ENCODE measurements at regions not wholly inside any gene's neighbourhood (a gene's known extent, or its start where the extent isn't known, plus 50 kb on each side); places are given as distances from the start of the nearest gene placed in this dataset.

DNA sequence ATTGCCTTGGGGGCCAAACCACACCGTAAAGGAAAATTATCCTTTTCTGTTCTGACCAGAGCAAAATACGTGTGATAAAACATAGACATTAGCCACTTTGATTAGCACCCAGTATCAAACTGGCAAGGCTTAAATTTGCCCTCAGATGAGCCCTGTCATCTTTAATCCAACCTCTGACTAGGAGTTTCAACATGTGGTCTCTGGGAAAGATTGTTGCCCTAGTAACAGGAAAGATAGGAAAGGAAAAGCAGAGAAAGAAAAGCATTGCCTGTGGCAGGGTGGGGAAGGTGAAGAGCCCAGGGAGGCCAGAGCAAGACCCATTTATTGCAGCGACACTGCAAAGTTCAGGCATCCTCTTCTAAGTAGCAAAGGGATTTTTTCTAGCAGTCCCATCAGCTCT is 181.5 kb upstream of the SCN7A start:
- Mint-ChIP-seq H3K27me3 (no peaks in the 10 kb centered on the region), H3K36me3 (ENCODE audit: insufficient read depth) (peaks cover 1% of the 10 kb centered on the region), H3K4me1 (ENCODE audit: low read depth) (peaks cover 16% of the 10 kb centered on the region), H3K27ac (no peak overlapping the region), H3K4me3 (ENCODE audit: low read depth) (no peak overlapping the region), H3K9me3 (ENCODE audit: low read depth) (peaks cover 3% of the 10 kb centered on the region)
- TF ChIP-seq, protein P1, sequence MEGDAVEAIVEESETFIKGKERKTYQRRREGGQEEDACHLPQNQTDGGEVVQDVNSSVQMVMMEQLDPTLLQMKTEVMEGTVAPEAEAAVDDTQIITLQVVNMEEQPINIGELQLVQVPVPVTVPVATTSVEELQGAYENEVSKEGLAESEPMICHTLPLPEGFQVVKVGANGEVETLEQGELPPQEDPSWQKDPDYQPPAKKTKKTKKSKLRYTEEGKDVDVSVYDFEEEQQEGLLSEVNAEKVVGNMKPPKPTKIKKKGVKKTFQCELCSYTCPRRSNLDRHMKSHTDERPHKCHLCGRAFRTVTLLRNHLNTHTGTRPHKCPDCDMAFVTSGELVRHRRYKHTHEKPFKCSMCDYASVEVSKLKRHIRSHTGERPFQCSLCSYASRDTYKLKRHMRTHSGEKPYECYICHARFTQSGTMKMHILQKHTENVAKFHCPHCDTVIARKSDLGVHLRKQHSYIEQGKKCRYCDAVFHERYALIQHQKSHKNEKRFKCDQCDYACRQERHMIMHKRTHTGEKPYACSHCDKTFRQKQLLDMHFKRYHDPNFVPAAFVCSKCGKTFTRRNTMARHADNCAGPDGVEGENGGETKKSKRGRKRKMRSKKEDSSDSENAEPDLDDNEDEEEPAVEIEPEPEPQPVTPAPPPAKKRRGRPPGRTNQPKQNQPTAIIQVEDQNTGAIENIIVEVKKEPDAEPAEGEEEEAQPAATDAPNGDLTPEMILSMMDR (IDR thresholded peaks at IDR 0.05; ENCODE audit: unreplicated experiment), result no peak
- DNase-seq (ENCODE audit: low spot score, unreplicated experiment), result no peak

DNA sequence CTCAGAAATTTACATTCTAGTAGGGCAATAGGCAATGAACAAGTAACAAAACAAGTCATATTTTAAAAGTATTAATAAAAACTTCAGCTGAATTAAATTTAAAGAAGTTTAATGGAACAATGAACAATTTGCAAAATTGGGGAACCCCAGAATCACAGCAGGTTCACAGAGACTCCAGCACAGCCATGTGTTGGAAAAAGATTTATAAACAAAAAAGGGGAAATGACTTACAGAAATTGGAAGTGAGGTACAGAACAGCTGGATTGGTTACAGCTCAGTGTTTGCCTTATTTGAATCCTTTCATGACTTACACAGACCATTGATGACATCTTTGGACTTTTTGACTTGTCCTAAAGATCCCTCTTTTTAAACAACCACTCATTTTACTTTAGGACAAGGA is 179.9 kb upstream of the SCN7A start:
- no peak for DNase-seq (ENCODE audit: low spot score, unreplicated experiment)
- Mint-ChIP-seq H3K36me3 (ENCODE audit: insufficient read depth) (no peaks in the 10 kb centered on the region), H3K27me3 (no peaks in the 10 kb centered on the region), H3K4me3 (ENCODE audit: low read depth) (no peak overlapping the region), H3K27ac (no peak overlapping the region), H3K9me3 (ENCODE audit: low read depth) (no peaks in the 10 kb centered on the region), H3K4me1 (ENCODE audit: low read depth) (peaks cover 16% of the 10 kb centered on the region)
- TF ChIP-seq, protein P1 (IDR thresholded peaks at IDR 0.05; ENCODE audit: unreplicated experiment), result no peak

DNA sequence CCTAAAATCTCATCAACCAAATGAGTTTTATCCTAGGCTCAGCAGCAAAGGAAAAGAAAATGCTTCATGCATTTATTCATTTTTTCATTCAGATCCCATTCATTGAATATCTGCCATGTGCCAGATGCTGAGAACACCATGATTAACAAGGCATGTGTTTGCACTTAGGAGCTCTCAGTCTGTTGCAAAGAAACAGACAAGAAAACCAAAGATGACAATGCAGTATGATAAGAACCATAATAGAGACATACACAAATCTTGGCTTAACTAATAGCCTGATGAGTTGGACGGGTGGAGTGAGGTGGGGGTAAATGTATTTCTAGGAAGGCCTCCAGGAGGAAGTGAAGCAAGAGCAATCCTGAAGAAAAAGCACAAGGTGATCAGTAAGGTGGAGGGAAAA is 177.8 kb upstream of the SCN7A start:
- H3K9me3 Mint-ChIP-seq (ENCODE audit: low read depth), result no peaks in the 10 kb centered on the region

DNA sequence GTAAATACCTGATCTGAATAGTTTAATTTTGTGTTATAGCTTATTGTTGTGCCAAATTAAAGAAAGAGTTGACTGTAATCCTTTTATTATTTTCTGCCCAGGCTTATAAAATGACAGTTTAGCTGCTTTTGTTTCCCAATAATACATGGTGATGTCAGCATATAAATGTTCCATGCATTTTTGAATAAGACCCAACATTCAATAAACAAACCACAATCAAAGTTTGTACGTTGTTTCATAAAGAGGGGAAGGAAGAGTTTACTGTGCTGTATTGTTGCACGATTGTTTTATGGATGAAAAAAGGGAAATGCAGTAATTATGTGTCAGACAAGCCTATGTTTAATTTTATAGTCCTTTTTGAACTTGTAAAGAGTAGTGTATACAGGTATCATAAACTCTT is 177.2 kb upstream of the SCN7A start:
- Mint-ChIP-seq H3K27ac (no peak overlapping the region), H3K27me3 (no peaks in the 10 kb centered on the region), H3K9me3 (ENCODE audit: low read depth) (no peaks in the 10 kb centered on the region), H3K4me1 (ENCODE audit: low read depth) (peaks cover 13% of the 10 kb centered on the region), H3K36me3 (ENCODE audit: insufficient read depth) (no peaks in the 10 kb centered on the region), H3K4me3 (ENCODE audit: low read depth) (no peak overlapping the region)
- TF ChIP-seq, protein P1 (IDR thresholded peaks at IDR 0.05; ENCODE audit: unreplicated experiment), result no peak
- DNase-seq (ENCODE audit: low spot score, unreplicated experiment), result no peak

More for the DNA sequence above, 177.8 kb upstream of the SCN7A start:
- DNase-seq (ENCODE audit: low spot score, unreplicated experiment), result no peak
- Mint-ChIP-seq H3K4me1 (ENCODE audit: low read depth) (peaks cover 16% of the 10 kb centered on the region), H3K27ac (no peak overlapping the region), H3K27me3 (no peaks in the 10 kb centered on the region), H3K4me3 (ENCODE audit: low read depth) (no peak overlapping the region), H3K36me3 (ENCODE audit: insufficient read depth) (no peaks in the 10 kb centered on the region)
- TF ChIP-seq, protein P1 (IDR thresholded peaks at IDR 0.05; ENCODE audit: unreplicated experiment), result no peak

DNA sequence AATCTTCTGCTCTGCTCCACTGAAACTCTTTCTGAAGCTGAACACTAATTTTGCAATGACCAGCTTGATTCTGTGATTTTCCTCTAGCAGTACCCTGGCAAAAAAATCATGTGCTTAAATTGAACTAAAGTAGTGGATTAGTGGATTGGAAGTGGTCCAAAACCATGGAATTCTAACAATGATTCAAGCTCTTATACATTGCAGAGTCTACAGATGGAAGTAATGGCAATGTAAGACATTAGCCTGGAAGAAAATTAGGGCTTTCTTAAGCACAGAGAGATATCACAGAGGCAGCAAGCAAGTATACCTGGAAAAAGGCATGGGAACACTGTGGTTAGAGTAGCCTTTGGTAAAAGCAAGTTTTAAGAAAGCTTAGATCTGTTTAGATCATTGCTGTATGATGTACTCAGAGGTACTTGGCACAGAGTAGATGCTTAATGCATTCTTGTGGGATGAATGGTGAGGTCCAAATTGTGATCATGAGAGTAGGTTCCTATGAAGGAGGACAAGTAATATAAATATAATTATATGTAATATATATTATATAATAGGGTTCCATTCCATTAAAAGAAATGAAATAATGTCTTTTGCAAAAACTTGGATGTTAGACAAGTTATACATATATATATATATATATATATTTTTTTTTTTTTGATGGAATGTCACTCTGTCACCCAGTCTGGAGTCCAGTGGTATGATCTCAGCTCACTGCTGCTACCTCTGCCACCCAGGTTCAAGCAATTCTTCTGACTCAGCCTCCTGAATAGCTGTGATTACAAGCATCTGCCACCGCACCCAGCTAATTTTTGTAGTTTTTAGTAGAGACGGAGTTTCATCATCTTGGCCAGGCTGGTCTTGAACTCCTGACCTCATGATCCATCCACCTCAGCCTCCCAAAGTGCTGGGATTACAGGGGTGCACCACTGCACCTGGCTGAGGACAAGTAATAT is 172.2 kb upstream of the SCN7A start:
- DNase-seq (ENCODE audit: low spot score, unreplicated experiment), result no peak
- Mint-ChIP-seq H3K27ac (no peak overlapping the region), H3K27me3 (no peaks in the 10 kb centered on the region), H3K36me3 (ENCODE audit: insufficient read depth) (no peaks in the 10 kb centered on the region), H3K4me3 (ENCODE audit: low read depth) (no peak overlapping the region), H3K9me3 (ENCODE audit: low read depth) (peaks cover 7% of the 10 kb centered on the region), H3K4me1 (ENCODE audit: low read depth) (no peaks in the 10 kb centered on the region)
- TF ChIP-seq, protein P1 (IDR thresholded peaks at IDR 0.05; ENCODE audit: unreplicated experiment), result no peak

Measured in progenitor cell of endocrine pancreas (in vitro differentiated cells).